Left cardiac atrium (tissue), 4 donors: ENCODE measurements at regions not wholly inside any gene's neighbourhood (a gene's known extent, or its start where the extent isn't known, plus 50 kb on each side); places are given as distances from the start of the nearest gene placed in this dataset.

Experiments
- ATAC-seq, 2 donors: fragments of 200-7000 bp; cut with Tn5 transposase; one replicate each; pipeline ENCODE4 v1.9.1; 2020; ENCODE audit warnings: mild to moderate bottlenecking in 2 of 2, moderate library complexity in 2 of 2
- DNase-seq: peaks from one replicate; pipeline ENCODE4 v3.0.0-alpha.2; 2020
- intact Hi-C, 2 donors: fragments of 100-400 bp; cut with DNase I; formaldehyde crosslinking; loops; one replicate each; pipeline versions ENCODE4 v1.14.1 to v1.15.1; 2022 to 2023
- donor health status: DM: no; HTN: yes; CAD: no.
- donor health status: DM: no; HTN: yes; CAD: no; lungs with severe emphysema.
- donor health status: DM: yes; HTN: yes; CAD: no.
- donor health status: Dilated cardiomyopathy.

- intact Hi-C loops: no loop called here
- ATAC-seq (no peak), DNase-seq (no peak)
These were observed 378.1 kb upstream of the POU3F1 start for GRCh38 chr1:38424677-38425076.

DNA sequence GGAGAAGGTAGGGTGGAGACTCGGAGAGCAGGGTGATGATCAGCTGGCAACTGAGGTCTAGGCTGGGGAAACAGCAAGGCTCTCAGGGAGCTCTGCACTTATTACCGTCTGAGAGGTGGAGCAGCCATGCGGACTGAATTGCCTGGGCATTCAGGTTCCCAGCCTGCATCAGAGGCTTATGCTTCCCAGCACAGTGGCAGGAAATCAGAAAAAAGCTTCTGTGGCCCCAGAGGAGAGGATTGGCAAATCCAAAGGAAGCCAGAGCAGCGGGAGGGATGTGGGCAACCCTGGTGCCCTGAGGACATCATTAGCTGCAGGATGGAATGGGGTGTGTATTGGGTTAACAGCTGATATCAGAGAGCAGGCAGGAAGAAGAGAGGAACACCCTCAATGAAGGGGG, 374.1 kb upstream of the POU3F1 start:
- ATAC-seq: no peak
- intact Hi-C loops: no loop called here
- DNase-seq: no peak

GRCh38 chr1:38418195-38419030, 371.8 kb upstream of the POU3F1 start:
- intact Hi-C loops: no loop called here
- ATAC-seq: no peak
- DNase-seq: no peak

DNA sequence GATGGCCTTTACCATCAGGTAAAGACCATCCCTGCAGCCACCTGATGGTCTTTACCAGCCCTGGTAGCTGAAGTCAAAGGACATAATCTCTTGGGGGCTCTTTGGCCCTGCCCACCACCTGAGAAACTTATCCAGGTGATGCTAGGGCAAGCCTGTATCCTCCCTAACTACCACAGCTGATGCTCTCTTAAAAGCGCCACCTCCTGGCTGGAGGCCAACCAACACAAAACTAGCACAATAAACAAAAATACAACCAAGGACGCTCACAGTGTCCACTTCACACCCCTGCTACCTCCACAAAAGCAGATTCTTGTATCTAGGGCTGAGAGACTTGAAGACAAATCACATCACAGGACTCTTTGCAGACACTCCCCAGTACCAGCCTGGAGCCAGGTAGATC, 357.1 kb upstream of the POU3F1 start:
- ATAC-seq: no peak
- intact Hi-C loops: no loop called here
- DNase-seq: no peak

DNA sequence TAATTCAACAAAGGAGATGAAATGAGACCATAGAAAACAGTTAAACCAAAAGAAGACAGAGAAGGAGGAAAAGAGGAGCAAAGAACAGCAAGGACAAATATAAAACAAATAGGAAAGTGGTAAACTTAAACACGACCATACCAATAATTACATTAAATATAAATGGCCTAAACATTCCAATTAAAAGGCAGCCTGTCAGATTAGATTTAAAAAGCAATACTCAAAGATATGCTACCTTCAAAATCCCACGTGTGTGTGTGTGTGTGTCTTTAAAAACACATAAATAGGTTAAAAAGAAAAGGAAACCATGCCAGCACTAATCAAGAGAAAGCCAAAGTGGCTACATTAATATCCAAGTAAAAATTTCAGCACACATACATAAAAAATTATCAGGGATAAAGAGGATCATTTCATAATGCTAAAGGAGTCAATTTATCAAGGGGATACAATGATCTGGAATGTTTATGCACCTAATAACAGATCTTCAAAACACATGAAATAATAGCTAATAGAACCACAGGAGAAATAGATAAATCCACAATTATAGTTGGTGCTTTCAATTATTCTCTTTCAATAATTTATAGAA, 355.7 kb upstream of the POU3F1 start:
- no peak for DNase-seq
- no peak for ATAC-seq
- intact Hi-C loops: no loop called here

DNA sequence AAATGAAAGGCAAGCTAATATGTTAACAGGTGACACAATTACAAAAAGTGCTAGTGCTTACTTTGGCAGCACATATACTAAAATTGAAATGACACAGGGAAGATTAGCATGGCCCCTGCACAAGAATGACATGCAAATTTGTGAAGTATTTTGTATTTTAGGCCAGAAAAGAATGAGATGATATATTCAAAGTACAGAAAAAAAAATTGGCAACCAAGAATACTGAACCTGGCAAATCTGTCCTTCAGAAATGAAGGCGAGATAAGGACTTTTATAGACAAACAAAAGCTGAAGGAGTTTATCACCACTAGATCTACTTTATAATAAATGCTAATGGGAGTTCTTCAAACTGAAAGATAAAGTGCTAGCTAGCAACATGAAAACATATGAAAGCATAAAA, 350.0 kb upstream of the POU3F1 start:
- intact Hi-C loops: no loop called here

GRCh38 chr1:38394303-38394702, 347.7 kb upstream of the POU3F1 start:
- DNase-seq (no peak), ATAC-seq (no peak)
- intact Hi-C loops: no loop called here

More for the DNA sequence above, 350.0 kb upstream of the POU3F1 start:
- ATAC-seq (no peak), DNase-seq (no peak)

DNA sequence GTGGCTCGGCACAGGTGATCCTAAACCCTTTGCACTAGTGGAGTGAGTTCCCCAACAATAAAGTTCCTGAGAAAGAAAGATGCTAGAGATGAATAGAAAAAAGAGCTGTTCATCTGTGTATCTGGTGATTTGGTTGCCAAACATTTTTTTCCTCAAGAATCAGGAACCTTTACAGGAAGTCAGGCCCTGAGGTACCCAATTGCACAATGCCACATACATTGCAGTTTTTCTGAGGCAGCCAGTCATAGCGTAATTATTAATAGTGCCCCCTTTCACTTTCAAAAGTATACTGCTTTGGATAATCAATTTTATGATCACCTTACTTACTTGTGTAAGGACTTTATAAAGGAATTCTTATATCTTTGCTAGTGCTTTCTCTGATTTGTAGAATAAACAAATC, 346.3 kb upstream of the POU3F1 start:
- DNase-seq: no peak
- intact Hi-C loops: no loop called here

DNA sequence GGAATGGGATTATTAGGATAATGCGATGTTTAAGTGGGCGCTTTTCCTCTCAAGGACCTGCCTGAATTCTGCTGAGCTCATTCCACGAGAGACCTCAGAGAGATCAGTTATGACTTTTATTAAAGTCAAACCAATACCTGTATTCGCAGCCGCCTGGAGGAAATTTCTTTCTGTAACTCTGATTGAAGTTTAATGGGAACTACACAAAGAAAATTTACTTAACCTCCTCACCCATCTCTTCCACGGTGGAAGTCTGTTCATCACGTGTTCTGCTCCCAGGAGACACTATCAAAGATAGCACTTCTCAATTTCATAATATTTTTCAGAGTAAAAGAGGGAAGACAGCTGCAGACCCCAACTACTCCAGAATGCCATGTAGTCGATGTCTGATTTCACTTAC, 334.7 kb upstream of the POU3F1 start:
- intact Hi-C loops: no loop called here

More for the DNA sequence above, 346.3 kb upstream of the POU3F1 start:
- ATAC-seq: no peak

GRCh38 chr1:38376577-38376976, 330.0 kb upstream of the POU3F1 start:
- DNase-seq (no peak), ATAC-seq (no peak)
- intact Hi-C loops: no loop called here

More for the DNA sequence above, 334.7 kb upstream of the POU3F1 start:
- ATAC-seq (no peak), DNase-seq (no peak)

GRCh38 chr1:38375035-38375434, 328.4 kb upstream of the POU3F1 start:
- DNase-seq: no peak
- intact Hi-C loops: no loop called here
- ATAC-seq: no peak

DNA sequence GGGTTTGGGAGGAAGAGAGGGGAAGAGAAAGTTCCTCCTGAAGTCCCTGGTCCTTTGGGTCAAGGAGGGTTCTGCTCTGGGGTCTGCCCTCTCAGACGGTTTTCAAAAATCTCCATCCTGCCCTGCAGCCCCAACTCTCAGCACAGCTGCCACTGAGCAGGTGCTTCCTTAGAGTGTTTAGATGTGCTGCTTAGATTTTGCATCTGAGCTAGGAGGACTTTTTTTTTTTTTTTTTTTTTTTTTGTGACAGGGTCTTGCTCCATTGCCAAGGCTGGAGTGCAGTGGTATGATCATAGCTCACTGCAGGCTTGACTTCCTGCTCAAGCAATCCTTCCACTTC, 324.9 kb upstream of the POU3F1 start:
- ATAC-seq (no peak), DNase-seq (no peak)
- intact Hi-C loops: no loop called here

DNA sequence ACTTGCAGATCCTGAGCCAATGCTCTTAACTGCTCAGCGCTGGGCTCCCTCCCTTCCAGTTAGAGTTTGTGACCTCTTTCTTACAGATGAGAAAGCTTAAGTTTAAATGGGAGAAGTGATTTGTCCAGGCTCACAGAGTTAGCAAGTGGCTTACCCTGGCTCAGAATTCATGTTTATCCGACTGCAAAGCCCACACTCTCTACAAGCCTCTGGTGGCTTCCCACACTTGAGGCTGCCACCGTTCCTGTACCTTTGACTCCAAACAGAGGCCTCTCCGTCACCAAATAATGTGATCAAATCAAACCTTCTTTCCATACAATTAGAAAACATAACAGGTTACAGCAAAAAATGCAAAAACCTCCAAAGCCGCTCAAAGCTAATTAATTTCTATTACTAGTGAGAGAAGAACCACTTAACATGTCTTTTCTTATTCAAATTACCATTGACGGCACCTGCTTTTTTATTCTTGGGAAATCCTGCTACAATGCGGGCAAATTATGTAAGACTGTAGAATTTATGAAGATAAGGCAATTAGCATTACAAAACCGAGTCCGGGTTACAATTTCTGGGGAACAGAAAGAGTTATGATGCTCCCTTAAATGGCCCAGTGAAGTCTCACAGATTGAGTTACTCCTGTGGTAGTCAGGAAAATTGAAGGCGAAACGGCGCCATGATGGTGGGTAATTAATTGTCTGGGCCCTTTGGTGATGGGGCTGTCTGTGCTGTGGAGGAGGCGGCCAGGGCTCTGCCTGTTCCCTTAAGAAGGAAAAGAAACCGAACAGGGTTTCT, 324.3 kb upstream of the POU3F1 start:
- intact Hi-C loops: no loop called here
- DNase-seq: no peak
- no peak for ATAC-seq

GRCh38 chr1:38365242-38365641, 318.6 kb upstream of the POU3F1 start:
- no peak for ATAC-seq
- intact Hi-C loops: no loop called here
- no peak for DNase-seq

- intact Hi-C loops: no loop called here
- ATAC-seq: no peak
- DNase-seq: no peak
These were observed 315.0 kb upstream of the POU3F1 start for GRCh38 chr1:38361566-38361965.

DNA sequence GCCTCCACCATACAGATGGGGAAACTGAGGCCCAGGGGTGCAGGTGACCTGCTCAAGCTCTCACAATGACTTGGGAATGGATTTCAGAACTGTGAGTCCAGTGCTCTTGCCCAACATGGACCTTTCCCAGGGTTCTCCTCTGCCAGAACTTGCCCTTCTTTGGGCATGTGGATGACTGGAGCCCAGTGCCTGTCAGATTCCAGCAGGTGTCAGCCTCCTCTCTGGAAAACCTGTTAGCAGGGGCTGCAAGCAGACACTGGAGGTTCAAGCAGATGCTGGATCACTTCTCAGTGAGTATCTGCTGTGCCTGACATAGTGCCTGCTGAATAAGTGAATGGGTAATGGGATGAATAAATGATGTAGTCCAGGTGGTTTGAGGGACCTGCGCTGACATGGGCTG, 314.2 kb upstream of the POU3F1 start:
- intact Hi-C loops: no loop called here

GRCh38 chr1:38353956-38354355, 307.4 kb upstream of the POU3F1 start:
- no peak for DNase-seq
- intact Hi-C loops: no loop called here
- no peak for ATAC-seq

More for the DNA sequence above, 314.2 kb upstream of the POU3F1 start:
- ATAC-seq (no peak), DNase-seq (no peak)

- no peak for ATAC-seq
- intact Hi-C loops: no loop called here
- no peak for DNase-seq
These were observed 306.3 kb upstream of the POU3F1 start for GRCh38 chr1:38352869-38353268.

- ATAC-seq: no peak
- intact Hi-C loops: no loop called here
- DNase-seq: no peak
These were observed 301.0 kb upstream of the POU3F1 start for GRCh38 chr1:38347446-38348175.

- intact Hi-C loops: no loop called here
- ATAC-seq: no peak
- no peak for DNase-seq
These were observed 298.1 kb upstream of the POU3F1 start for GRCh38 chr1:38344716-38345115.
